H9 (cell line): ENCODE measurements at regions not wholly inside any gene's neighbourhood (a gene's known extent, or its start where the extent isn't known, plus 50 kb on each side); places are given as distances from the start of the nearest gene placed in this dataset.

Experiments used
- DNase-seq: peaks from one replicate; pipeline ENCODE4 v3.0.0-alpha.2; 2017
- H2AFZ ChIP-seq: one replicate; pipeline ENCODE4 v1.6.1; 2013; ENCODE audit warnings: mild to moderate bottlenecking, low read length, control low read depth, moderate library complexity
- H2AK5ac ChIP-seq: 2 replicates; pipeline ENCODE4 v1.6.1; 2013; ENCODE audit warnings: low read length, control low read depth, mixed read lengths; ENCODE audit not compliant: insufficient read length
- H2BK120ac ChIP-seq: one replicate; pipeline ENCODE4 v1.6.1; 2013; ENCODE audit warnings: low read depth, mild to moderate bottlenecking, low read length, control low read depth, inconsistent platforms; ENCODE audit not compliant: poor library complexity, severe bottlenecking
- H2BK12ac ChIP-seq: 2 replicates; pipeline ENCODE4 v1.6.1; 2013; ENCODE audit warnings: low read length, control low read depth, mixed read lengths, low read depth; ENCODE audit not compliant: insufficient read length
- H2BK15ac ChIP-seq: 2 replicates; pipeline ENCODE4 v1.6.1; 2013; ENCODE audit warnings: low read depth, low read length, control low read depth
- H2BK20ac ChIP-seq: one replicate; pipeline ENCODE4 v1.6.1; 2013; ENCODE audit warnings: low read depth, mild to moderate bottlenecking, low read length, control low read depth, inconsistent platforms; ENCODE audit not compliant: poor library complexity, severe bottlenecking
- H2BK5ac ChIP-seq: 2 replicates; pipeline ENCODE4 v1.6.1; 2013; ENCODE audit warnings: low read length, control low read depth, mixed read lengths; ENCODE audit not compliant: insufficient read length
- H3K14ac ChIP-seq: 2 replicates; pipeline ENCODE4 v1.6.1; 2013; ENCODE audit warnings: low read length, control low read depth; ENCODE audit not compliant: insufficient read depth
- H3K18ac ChIP-seq: 2 replicates; pipeline ENCODE4 v1.6.1; 2013; ENCODE audit warnings: low read depth, mild to moderate bottlenecking, mixed read lengths, low read length, control low read depth; ENCODE audit not compliant: insufficient read length
- H3K23ac ChIP-seq: 2 replicates; pipeline ENCODE4 v1.6.1; 2013; ENCODE audit warnings: low read length, control low read depth, mixed read lengths, low read depth; ENCODE audit not compliant: insufficient read length
- H3K23me2 ChIP-seq: 2 replicates; pipeline ENCODE4 v1.6.1; 2013; ENCODE audit warnings: low read depth, mild to moderate bottlenecking, mixed read lengths, low read length, control low read depth; ENCODE audit not compliant: insufficient read length, poor library complexity, severe bottlenecking
- H3K27ac ChIP-seq: 2 replicates; pipeline ENCODE4 v1.5.1; 2013; ENCODE audit warnings: low read length, control low read depth, mixed read lengths, low read depth; ENCODE audit not compliant: insufficient read length
- H3K27me3 ChIP-seq: 2 replicates; pipeline ENCODE4 v1.6.1; 2013; ENCODE audit warnings: low read length, control low read depth, inconsistent platforms; ENCODE audit not compliant: insufficient read depth
- H3K4ac ChIP-seq: 2 replicates; pipeline ENCODE4 v1.6.1; 2013; ENCODE audit warnings: low read depth, mild to moderate bottlenecking, control low read depth, inconsistent platforms, low read length, moderate library complexity
- H3K4me1 ChIP-seq: 2 replicates; pipeline ENCODE4 v1.6.1; 2013; ENCODE audit warnings: low read length, control low read depth, inconsistent platforms; ENCODE audit not compliant: insufficient read depth
- H3K4me2 ChIP-seq: 2 replicates; pipeline ENCODE4 v1.6.1; 2013; ENCODE audit warnings: low read length, control low read depth, mixed read lengths; ENCODE audit not compliant: insufficient read length, insufficient read depth
- H3K56ac ChIP-seq: 2 replicates; pipeline ENCODE4 v1.6.1; 2013; ENCODE audit warnings: low read depth, mild to moderate bottlenecking, mixed read lengths, low read length, control low read depth; ENCODE audit not compliant: insufficient read length
- H3K79me1 ChIP-seq: 2 replicates; pipeline ENCODE4 v1.6.1; 2013; ENCODE audit warnings: low read depth, mild to moderate bottlenecking, moderate library complexity, low read length, control low read depth, inconsistent platforms; ENCODE audit not compliant: insufficient read depth, poor library complexity, severe bottlenecking
- H3K79me2 ChIP-seq: 2 replicates; pipeline ENCODE4 v1.6.1; 2013; ENCODE audit warnings: low read length, control low read depth, inconsistent platforms; ENCODE audit not compliant: insufficient read depth
- H3K9ac ChIP-seq: 2 replicates; pipeline ENCODE4 v1.6.1; 2013; ENCODE audit warnings: low read length, control low read depth, mixed read lengths; ENCODE audit not compliant: insufficient read length; ENCODE audit errors: extremely low read depth
- H3K9me3 ChIP-seq: one replicate; pipeline ENCODE4 v1.6.1; 2013; ENCODE audit warnings: low read depth, low read length, inconsistent platforms; ENCODE audit not compliant: control insufficient read depth
- H3T11ph ChIP-seq: one replicate; pipeline ENCODE4 v1.6.1; 2013; ENCODE audit warnings: mild to moderate bottlenecking, low read length, control low read depth, inconsistent platforms
- H4K20me1 ChIP-seq: one replicate; pipeline ENCODE4 v1.6.1; 2013; ENCODE audit not compliant: control insufficient read depth, insufficient read length, insufficient read depth
- H4K5ac ChIP-seq: 2 replicates; pipeline ENCODE4 v1.6.1; 2013; ENCODE audit warnings: low read depth, mild to moderate bottlenecking, mixed read lengths, low read length, control low read depth; ENCODE audit not compliant: insufficient read length
- H4K8ac ChIP-seq: replicated peaks from 2 replicates; pipeline ENCODE4 v1.6.1; 2013; ENCODE audit warnings: low read length, control low read depth, mixed read lengths, low read depth; ENCODE audit not compliant: insufficient read length
- H4K91ac ChIP-seq: 2 replicates; pipeline ENCODE4 v1.6.1; 2013; ENCODE audit warnings: low read depth, mild to moderate bottlenecking, moderate library complexity, mixed read lengths, low read length, control low read depth; ENCODE audit not compliant: insufficient read length
- H3K27ac Mint-ChIP-seq, 3 experiments: 2 replicates in 2 of 3; 3 replicates in 1 of 3; pipeline ENCODE4 v1.8.0; 2020 to 2021; ENCODE audit warnings: mixed read lengths in 3 of 3, mild to moderate bottlenecking in 1 of 3, moderate library complexity in 1 of 3
- H3K27me3 Mint-ChIP-seq: 2 replicates; pipeline ENCODE4 v1.8.0; 2021; ENCODE audit warnings: low read depth, mild to moderate bottlenecking, moderate library complexity, mixed read lengths
- H3K36me3 Mint-ChIP-seq, 3 experiments: 2 replicates in 2 of 3; 3 replicates in 1 of 3; pipeline ENCODE4 v1.8.0; 2020 to 2021; ENCODE audit warnings: low read depth in 3 of 3, mixed read lengths in 3 of 3; ENCODE audit not compliant: insufficient read depth in 1 of 3
- H3K4me1 Mint-ChIP-seq, 2 experiments: 2 replicates each; pipeline ENCODE4 v1.8.0; 2020; ENCODE audit warnings: mixed read lengths in 2 of 2
- H3K4me3 Mint-ChIP-seq, 2 experiments: 2 replicates in 1 of 2; 3 replicates in 1 of 2; pipeline ENCODE4 v1.8.0; 2020 to 2021; ENCODE audit warnings: mild to moderate bottlenecking in 2 of 2, mixed read lengths in 2 of 2, moderate library complexity in 1 of 2
- H3K9me3 Mint-ChIP-seq, 2 experiments: 2 replicates in 1 of 2; 3 replicates in 1 of 2; pipeline ENCODE4 v1.8.0; 2020; ENCODE audit warnings: mild to moderate bottlenecking in 2 of 2, mixed read lengths in 2 of 2, moderate library complexity in 1 of 2
- whole genome bisulfite sequencing: extraction: QIAGEN DNeasy Blood & Tissue Kit; methylation state at CpG from one replicate; pipeline ENCODE4 v1.1.7; 2013; ENCODE audit warnings: missing lambda C conversion rate, low lambda C conversion rate, mixed read lengths; ENCODE audit not compliant: insufficient read length; ENCODE audit errors: extremely low coverage; 5-methylcytosine and 5-hydroxymethylcytosine counted together
- TF ChIP-seq, protein P1 (sequence below): fragments of 200-600 bp; sonication (generic); conservative IDR thresholded peaks from 3 replicates; pipeline ENCODE4 v1.8.0; 2021; ENCODE audit warnings: antibody characterized with exemption, mild to moderate bottlenecking

- no peak overlapping the region for H2BK120ac ChIP-seq
- H4K91ac ChIP-seq: no peak overlapping the region
- no peak overlapping the region for H2AFZ ChIP-seq
- Mint-ChIP-seq H3K9me3 (no peaks in the 10 kb centered on the region; a peak in 1 of 5 replicates), H3K4me1 (peaks cover 11% of the 10 kb centered on the region in 2 experiments), H3K36me3 (no peaks in the 10 kb centered on the region; a peak in 1 of 7 replicates), H3K4me3 (no peak overlapping the region; a peak in 2 of 5 replicates), H3K27ac (no peak overlapping the region), H3K27me3 (peaks cover 56% of the 10 kb centered on the region)
- H3K23ac ChIP-seq: no peak overlapping the region
- no peak overlapping the region for H2BK12ac ChIP-seq
- no peak overlapping the region for H3K27ac ChIP-seq
- no peak overlapping the region for H3K4ac ChIP-seq
- TF ChIP-seq, protein P1, sequence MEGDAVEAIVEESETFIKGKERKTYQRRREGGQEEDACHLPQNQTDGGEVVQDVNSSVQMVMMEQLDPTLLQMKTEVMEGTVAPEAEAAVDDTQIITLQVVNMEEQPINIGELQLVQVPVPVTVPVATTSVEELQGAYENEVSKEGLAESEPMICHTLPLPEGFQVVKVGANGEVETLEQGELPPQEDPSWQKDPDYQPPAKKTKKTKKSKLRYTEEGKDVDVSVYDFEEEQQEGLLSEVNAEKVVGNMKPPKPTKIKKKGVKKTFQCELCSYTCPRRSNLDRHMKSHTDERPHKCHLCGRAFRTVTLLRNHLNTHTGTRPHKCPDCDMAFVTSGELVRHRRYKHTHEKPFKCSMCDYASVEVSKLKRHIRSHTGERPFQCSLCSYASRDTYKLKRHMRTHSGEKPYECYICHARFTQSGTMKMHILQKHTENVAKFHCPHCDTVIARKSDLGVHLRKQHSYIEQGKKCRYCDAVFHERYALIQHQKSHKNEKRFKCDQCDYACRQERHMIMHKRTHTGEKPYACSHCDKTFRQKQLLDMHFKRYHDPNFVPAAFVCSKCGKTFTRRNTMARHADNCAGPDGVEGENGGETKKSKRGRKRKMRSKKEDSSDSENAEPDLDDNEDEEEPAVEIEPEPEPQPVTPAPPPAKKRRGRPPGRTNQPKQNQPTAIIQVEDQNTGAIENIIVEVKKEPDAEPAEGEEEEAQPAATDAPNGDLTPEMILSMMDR: no peak
- no peak overlapping the region for H2BK15ac ChIP-seq
- H3K4me1 ChIP-seq: no peaks in the 10 kb centered on the region
- no peak for DNase-seq
- H3K27me3 ChIP-seq: peaks cover 5% of the 10 kb centered on the region; the same call in 1 of the 2 replicates
- H3K23me2 ChIP-seq: peaks cover 11% of the 10 kb centered on the region
- no peaks in the 10 kb centered on the region for H3K79me2 ChIP-seq
- H2BK5ac ChIP-seq: no peak overlapping the region
- no peak overlapping the region for H2BK20ac ChIP-seq
- H3T11ph ChIP-seq: no peak overlapping the region
- H4K5ac ChIP-seq: no peak overlapping the region
- peak overlapping the region; percentile 76; the same call in 1 of the 2 replicates for H3K14ac ChIP-seq
- no peaks in the 10 kb centered on the region for H3K79me1 ChIP-seq
- H3K9me3 ChIP-seq: no peaks in the 10 kb centered on the region
- H3K18ac ChIP-seq: no peak overlapping the region
- H3K9ac ChIP-seq: no peak overlapping the region
- H3K56ac ChIP-seq: no peak overlapping the region
- no peak overlapping the region for H4K8ac ChIP-seq
- no peaks in the 10 kb centered on the region for H4K20me1 ChIP-seq
- no CpG with 5 or more reads among the region's 20 CpGs for WGBS
- H3K4me2 ChIP-seq: peak overlapping the region; percentile 69
- no peak overlapping the region for H2AK5ac ChIP-seq
Observed at GRCh38 chr17:73952082-73952479, 251.4 kb upstream of the RPL38 start.
